ENCODE measurements at regions not wholly inside any gene's neighbourhood (a gene's known extent, or its start where the extent isn't known, plus 50 kb on each side); places are given as distances from the start of the nearest gene placed in this dataset.

DNA sequence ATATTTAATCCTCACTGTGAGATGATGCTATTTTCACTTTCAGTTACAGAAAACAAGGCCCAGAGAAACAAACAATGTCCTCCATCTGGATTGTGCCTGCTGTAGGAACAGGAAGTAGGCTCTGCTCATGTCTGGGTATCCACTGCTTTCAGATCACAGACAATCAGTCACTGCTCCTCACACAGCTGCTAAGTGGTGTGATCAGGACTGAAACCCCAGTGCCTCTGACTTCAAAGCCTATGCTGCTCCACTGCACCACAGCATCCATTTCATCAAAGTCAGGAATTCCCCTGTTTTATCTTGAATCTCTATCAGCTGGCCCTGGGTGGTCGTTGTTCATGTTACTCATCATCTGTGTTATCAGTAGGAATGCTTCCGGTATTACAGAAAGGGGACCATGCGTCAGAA lies 303.8 kb upstream of the TRIB2 start:
- no peak for DNase-seq
- in situ Hi-C loops (cut with HindIII; ENCODE audit: low pct_ligation_motif_present, low pct_unique_long_range_greater_than_20kb, low sequenced_read_pairs): no loop called here

DNA sequence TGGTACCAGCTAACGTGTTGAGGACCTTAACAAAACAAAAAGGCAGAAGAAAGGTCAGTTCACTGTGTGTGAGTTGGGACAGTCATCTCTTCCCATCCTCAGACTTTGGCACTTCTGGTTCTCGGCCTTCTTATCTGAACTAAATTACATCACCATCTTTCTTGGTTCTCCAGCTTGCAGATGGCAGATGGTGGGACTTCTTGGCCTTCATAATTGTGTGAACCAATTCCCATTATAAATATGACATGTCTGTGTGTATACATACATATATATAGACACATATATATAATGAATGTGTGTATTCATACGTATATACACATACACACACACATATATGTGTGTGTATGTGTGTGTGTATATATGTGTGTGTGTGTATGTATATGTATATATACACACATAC lies 301.2 kb upstream of the TRIB2 start:
- in situ Hi-C loops (cut with HindIII; ENCODE audit: low pct_ligation_motif_present, low pct_unique_long_range_greater_than_20kb, low sequenced_read_pairs): no loop called here
- no peak for DNase-seq

DNA sequence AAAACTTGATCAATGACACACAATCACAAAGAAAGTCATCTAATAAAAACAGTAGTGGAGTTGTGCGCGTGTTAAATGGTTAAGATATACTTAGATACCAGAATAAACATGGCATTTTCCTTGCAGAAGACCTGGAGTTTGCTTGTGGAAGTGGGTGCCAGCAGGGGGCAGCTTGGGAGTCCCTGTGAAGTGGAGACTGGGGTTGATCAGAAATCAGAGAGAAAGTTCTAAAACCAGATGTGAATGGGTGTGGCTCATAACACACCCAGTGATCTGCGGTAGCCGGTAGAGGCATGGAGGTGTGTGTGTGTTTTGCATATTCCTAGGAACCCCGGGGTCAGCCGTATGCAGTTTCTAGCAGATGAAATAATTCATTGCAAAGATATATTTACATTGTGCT lies 300.1 kb upstream of the TRIB2 start:
- in situ Hi-C loops (cut with HindIII; ENCODE audit: low pct_ligation_motif_present, low pct_unique_long_range_greater_than_20kb, low sequenced_read_pairs): no loop called here
- peak; percentile 6 for DNase-seq

DNA sequence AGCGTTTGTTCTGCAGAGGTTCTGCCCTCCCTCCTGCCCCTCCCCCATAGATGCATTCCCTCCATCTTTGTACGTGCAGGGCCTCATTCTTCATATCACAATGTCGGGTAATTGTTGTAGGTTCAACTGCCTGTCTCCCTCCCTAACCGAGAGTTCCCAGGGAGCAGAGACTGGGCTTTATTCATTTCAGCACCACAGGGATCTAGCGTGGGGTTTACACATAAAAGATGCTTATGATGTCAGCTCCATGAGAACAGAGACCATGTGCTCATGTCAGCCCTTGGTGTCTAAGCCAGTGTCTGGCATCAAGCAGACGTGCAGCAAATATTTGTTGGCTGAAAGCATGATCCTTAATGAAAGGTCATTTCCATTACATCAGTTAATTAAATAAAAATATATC lies 298.9 kb upstream of the TRIB2 start:
- in situ Hi-C loops (cut with HindIII; ENCODE audit: low pct_ligation_motif_present, low pct_unique_long_range_greater_than_20kb, low sequenced_read_pairs): no loop called here
- DNase-seq: no peak

DNA sequence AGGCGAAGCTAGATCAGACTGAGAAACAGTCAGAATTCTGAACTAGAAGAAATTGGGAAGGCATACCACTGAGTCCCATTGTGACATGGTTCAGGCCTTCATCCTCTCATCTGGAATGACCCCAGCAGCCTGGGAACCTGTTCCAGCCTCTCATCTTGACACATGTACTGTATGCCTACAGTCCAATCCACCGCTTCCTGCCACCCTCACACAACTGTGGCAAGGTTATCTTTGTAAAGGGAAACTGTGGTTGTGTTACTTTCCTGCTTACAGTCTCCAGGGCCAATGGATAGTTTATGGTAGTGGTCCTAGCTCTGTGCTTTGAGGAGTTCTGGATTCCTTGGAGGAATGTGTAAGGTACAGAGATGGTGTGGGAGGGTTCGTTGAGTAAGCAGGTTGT lies 296.9 kb upstream of the TRIB2 start:
- in situ Hi-C loops (cut with HindIII; ENCODE audit: low pct_ligation_motif_present, low pct_unique_long_range_greater_than_20kb, low sequenced_read_pairs): no loop called here
- DNase-seq: no peak

DNA sequence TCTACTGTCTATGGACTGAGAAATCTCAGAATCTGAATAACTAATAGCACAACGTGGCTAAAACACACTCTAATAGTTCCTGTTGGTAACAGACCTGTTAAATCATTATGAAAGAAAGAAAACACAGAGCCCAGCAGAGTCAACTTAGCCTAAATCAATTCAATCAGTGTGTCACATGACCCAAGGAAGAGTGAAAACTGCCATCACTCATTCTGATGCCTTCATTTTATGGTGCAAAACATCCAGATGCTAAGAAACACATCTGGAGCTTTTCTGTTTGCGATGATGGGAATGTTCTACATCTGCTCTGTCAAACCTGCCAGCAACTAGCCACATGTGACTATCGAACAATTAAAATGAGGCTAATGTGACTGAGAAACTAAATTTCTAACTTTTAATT lies 295.7 kb upstream of the TRIB2 start:
- no peak for DNase-seq
- in situ Hi-C loops (cut with HindIII; ENCODE audit: low pct_ligation_motif_present, low pct_unique_long_range_greater_than_20kb, low sequenced_read_pairs): no loop called here

DNA sequence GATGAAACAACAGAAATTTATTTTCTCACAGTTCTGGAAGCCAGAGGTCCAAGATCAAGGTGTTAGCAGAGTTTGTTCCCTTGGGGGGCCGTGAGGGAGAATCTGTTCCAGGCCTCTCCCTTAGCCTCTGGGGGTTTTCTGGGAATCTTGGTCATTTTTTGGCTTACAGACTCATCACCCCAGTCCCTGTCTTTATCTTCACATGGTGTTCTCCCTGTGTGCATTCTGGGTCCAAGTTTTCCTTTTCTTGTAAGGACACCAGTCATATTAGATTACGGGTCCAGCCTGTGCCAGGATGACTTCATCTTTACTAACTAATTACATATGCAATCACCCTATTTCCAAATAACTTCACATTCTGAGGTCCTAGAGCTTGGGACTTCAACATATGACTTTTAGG lies 292.5 kb upstream of the TRIB2 start:
- no peak for DNase-seq
- in situ Hi-C loops (cut with HindIII; ENCODE audit: low pct_ligation_motif_present, low pct_unique_long_range_greater_than_20kb, low sequenced_read_pairs): no loop called here

DNA sequence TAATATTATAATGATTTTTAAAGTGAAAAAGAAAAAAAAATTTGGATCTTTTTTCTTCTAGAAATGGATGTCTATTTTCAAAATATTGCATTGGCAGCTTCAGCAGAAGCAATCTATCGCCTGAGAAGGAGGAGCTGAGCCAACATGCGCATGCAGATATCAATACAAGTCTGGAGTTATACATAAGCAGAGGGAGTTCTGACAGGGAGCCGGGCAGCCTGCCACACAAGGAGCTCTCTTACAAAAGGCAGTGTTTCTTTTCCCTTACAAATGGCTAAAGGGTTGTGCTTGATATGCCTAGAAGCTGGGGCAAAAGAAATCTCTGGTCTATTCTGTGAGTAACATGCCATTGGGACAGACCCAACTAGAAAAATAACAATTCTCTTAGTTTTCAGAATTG lies 291.9 kb upstream of the TRIB2 start:
- DNase-seq: no peak
- in situ Hi-C loops (cut with HindIII; ENCODE audit: low pct_ligation_motif_present, low pct_unique_long_range_greater_than_20kb, low sequenced_read_pairs): no loop called here

DNA sequence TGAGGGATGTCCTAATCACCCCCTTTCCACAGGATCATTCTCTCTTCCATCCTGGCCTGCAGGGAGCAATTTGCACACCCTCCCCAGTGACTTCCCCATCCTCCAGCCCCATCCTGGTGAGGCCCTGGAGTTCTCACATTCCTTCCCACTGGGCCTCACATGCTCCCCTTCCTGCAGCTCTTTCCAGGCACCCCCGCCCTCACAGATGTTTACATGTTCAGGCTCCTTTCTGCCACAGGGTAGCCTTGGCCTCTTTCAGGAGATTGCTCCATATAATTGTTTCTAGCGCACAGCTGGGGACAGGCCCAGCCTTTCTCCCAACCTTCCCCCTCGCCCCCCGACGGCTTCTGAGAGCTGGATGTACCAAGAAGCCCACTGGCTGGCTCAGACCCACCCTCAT lies 288.4 kb upstream of the TRIB2 start:
- in situ Hi-C loops (cut with HindIII; ENCODE audit: low pct_ligation_motif_present, low pct_unique_long_range_greater_than_20kb, low sequenced_read_pairs): no loop called here
- no peak for DNase-seq

DNA sequence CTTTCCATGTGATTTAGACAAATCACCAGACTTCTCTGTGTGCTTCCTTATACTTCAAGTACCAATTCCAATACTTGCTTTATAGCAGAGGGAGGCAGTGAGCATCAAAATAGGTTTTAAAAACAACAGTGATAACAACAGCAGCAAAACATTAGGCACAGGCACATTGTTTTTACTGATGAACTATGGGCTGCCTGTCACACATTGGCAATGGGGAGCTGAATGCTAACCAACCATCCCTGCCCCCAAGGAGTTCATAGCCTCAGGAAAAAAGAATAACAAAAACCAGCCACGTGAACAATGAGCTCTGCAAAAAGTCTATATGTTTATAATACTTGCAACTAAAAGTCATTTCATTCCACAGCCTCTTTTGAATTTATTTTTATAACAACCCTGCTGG lies 287.9 kb upstream of the TRIB2 start:
- in situ Hi-C loops (cut with HindIII; ENCODE audit: low pct_ligation_motif_present, low pct_unique_long_range_greater_than_20kb, low sequenced_read_pairs): no loop called here
- no peak for DNase-seq

DNA sequence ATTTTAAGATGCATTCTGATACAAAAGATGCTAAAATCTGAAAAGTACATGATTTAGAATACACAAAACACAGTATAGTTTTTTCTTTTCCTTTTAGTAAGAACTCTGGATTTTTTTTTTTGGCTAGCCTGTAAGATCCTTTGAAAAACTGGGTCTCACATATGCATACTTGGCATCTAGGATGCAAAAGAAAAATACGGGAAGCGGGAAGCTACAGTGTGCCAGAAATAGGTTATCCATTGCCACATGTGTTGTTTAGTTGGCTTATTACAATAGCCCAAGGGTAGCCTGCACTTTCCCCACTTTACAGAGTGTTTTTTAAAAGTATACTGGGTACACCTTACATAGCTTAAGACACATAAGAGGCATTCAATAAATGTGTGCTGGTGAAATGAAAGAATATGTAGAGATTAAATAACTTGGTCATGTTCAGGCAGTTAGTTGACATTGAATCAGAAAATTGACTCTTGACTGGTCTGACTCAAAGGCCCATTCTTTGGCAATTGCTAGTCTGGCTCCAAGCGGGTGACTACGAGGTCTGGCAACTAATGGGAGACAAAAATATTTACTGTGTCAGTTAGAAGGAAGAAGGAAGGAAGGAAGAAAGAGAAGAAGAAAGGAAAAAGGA lies 286.8 kb upstream of the TRIB2 start:
- in situ Hi-C loops (cut with HindIII; ENCODE audit: low pct_ligation_motif_present, low pct_unique_long_range_greater_than_20kb, low sequenced_read_pairs): no loop called here
- no peak for DNase-seq

DNA sequence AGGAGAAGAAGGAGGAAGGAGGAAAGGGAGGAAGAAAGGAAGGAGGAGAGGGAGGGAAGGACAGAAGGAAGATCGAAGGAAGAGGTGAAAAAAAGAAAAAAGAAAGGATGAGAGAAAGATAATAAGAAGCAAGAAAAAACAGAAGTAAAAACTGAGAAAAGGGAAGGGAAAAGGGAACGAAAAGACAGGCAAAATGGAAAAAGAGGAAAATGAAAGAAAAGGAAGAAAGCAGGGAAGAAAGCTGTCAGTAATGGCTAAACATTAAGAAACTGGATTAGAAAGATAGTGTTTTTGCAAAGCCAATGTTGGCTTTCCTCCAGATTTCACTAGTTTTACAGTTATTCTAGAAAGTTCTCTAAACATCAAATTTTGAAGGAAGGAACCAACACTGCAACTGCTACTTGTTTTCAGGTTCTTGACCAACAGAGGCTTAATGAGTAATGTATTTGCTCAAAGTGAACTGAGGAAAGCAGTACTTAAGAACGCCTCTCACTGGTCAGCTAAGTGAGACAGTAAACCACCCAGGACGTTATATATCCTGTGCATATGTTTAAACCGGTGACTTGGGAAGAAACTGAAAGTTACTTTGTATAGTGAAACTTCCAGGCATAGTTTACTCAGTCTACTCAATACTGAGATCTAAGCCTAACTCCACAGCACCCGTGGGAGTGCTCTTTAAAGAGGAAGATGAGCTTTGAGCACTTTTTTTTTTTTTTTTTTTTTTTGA lies 286.2 kb upstream of the TRIB2 start:
- in situ Hi-C loops (cut with HindIII; ENCODE audit: low pct_ligation_motif_present, low pct_unique_long_range_greater_than_20kb, low sequenced_read_pairs): no loop called here
- peak; percentile 9 for DNase-seq

DNA sequence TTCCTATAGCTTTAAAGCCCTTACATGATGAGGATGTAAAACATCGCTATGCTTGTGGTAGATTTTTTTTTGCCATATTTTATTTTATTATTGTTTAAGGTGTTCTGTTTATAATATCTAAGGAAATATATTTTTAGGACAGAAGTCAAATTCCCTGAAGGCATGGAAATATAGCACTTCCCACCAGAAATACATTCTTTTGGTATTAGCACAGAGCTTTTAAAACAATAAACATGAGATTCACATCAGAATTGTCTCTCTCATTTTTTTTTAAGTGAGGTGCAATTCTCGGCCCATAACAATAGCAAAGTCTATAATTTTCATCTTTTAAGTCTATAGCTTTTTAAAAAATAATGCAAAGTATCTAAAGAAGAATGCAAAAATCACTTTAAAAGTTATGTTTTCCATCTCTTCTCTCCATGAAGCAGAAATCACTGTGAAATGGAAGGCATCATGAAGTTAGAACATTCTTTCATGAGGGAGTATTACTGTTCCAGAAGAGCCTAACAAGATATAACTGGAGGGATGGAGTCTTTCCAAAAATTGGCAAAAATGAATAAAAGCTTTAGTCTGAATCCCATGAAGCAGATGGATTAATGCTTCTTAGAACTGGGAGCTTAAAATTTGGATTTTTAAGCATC lies 283.6 kb upstream of the TRIB2 start:
- no peak for DNase-seq

DNA sequence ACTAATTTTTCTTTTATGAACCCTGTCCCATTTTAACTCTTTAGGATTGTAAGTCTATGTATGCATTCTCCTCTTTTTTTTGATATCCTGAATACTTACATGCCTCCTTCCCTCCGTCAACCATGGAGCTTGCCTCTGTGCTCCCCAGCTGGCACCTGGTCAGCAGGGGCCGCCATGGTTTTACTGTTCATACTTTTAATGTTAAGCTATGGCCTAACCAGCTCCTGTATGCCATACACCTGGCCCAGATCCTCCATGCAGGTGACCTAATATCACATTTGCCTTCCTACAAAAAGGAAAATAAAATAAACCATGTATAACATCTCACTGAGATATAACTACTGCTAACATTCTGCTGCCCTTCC lies 283.1 kb upstream of the TRIB2 start:
- in situ Hi-C loops (cut with HindIII; ENCODE audit: low pct_ligation_motif_present, low pct_unique_long_range_greater_than_20kb, low sequenced_read_pairs): no loop called here
- DNase-seq: no peak

More for the DNA sequence above, 283.6 kb upstream of the TRIB2 start:
- in situ Hi-C loops (cut with HindIII; ENCODE audit: low pct_ligation_motif_present, low pct_unique_long_range_greater_than_20kb, low sequenced_read_pairs): no loop called here

DNA sequence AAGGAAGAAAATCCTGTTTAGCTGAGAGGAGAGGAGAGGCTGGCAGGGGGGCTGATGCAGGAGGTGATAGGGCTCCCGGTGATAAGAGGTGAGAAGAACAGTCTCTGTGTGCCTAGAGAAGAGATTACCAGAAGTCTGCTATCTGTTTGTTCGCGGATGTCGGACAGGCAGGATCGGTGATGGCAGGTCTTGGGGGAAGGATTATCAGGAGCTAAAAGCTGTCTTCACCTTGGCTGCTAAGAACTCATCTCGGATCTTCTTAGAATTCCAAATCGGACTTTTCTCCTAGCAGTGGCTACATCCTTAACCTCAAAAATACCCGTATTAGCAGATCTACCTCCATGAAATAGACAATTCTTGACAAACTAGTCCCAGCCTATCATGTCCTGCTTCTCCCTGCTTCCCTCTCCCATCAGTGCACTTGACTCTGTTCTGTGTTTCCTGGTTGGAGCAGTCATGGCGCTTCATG lies 282.1 kb upstream of the TRIB2 start:
- in situ Hi-C loops (cut with HindIII; ENCODE audit: low pct_ligation_motif_present, low pct_unique_long_range_greater_than_20kb, low sequenced_read_pairs): no loop called here
- no peak for DNase-seq

DNA sequence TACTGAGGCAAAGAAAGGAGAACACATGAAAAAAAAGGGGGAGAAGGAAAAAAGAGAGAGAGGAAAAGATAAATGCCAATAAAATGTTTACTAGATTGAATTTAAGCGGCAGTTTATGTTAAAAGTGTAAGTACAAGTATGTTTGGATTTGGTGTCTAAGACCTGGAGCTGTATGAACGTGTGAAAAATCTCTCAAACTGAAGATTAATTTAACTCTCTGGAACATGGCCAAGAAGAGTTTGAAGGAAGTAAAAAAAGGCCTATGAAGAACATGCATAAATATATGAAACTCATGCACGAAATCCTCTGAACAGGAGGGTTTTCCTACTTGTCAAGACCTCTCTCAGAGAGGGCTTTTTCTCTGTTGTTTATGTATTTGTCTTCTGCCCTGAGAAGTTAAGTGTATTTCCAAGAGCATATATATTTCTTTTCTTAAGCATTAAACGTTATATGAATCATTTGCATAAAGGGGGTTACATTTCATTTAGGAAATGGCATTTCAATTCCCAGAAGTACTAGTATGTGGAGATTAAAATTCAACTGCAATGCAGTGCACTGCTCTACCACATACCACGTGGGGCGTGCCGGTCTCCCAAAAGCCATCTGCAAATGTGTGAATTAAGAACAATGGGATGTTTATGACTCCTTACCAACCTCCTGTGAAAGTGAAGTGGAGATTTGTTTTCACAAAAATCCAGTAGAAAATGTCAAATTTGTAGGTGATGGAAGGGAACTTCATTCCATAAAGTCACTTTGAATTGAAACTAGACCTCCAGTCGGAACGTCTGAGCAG lies 281.1 kb upstream of the TRIB2 start:
- in situ Hi-C loops (cut with HindIII; ENCODE audit: low pct_ligation_motif_present, low pct_unique_long_range_greater_than_20kb, low sequenced_read_pairs): no loop called here
- no peak for DNase-seq

DNA sequence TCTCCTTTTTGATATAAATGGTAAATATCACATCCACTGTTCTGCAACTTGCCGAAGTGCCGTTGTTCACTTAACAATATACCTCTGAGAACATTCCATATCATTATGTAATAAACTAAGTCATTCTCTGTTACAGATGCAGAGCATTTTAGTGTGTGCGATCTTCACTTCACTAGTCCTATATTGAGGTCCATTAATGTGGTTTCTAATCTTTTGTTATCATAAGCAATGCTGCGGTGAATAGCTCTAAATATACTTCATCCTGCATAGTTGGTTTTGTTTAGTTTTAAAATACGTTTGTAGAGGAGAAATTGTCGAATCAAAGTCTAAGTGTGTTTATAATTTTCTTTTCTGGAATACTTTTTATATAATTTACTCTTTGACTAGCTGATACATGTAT lies 280.3 kb upstream of the TRIB2 start:
- in situ Hi-C loops (cut with HindIII; ENCODE audit: low pct_ligation_motif_present, low pct_unique_long_range_greater_than_20kb, low sequenced_read_pairs): no loop called here
- DNase-seq: no peak

DNA sequence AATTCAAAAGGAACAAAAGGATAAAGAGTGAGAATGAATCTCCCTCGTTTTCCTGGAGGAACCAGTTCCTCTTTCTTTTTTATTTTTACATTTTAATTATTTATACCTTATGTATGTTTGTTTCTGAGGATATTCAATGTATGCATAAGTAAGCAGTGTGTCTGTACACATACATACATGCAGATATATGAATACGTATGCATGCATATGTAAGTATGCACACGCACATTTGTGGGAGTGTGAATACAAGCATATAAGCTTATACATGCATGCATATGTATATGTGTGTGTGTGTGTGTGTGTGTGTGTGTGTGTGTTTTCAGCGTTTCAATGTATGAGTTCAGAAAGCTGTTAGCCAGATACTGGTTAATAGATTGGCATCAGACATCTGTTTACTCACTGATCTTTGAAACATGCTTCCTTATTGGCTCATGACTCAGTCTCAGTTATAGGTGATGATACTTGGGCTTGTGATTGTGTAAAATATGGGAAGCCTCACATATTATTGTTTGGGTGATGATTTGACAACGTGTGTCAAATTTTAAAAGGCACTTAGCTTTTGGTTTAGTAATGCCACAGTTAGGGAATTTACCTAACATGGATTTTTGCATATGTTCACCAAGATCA lies 279.7 kb upstream of the TRIB2 start:
- in situ Hi-C loops (cut with HindIII; ENCODE audit: low pct_ligation_motif_present, low pct_unique_long_range_greater_than_20kb, low sequenced_read_pairs): no loop called here
- no peak for DNase-seq

DNA sequence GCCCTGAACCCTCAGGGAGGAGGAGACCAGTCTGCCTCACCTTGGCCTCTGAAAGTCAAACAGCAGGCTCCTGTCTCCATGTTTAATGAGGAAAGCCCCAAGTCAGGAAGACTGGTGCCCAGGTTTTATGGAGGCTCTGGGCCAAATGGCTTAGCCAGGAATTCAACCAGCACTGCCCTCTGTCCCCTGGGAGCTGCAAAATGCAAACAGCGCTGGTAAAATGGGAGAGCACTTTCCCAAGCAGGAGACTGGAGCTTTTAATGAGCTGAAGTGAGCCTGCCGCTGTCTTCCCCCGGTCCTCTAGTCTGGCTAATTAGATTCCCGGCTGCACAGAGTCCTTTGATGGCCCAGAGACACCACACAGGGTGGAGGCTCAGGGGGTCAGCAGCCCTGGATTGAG lies 276.0 kb upstream of the TRIB2 start:
- no peak for DNase-seq
- in situ Hi-C loops (cut with HindIII; ENCODE audit: low pct_ligation_motif_present, low pct_unique_long_range_greater_than_20kb, low sequenced_read_pairs): no loop called here

Data from ACHN (cell line).